ENCODE measurements at regions not wholly inside any gene's neighbourhood (a gene's known extent, or its start where the extent isn't known, plus 50 kb on each side); places are given as distances from the start of the nearest gene placed in this dataset.
"Not testable (repeated sequence)": the region's sequence is repeated elsewhere in the genome, so short reads cannot be mapped to it uniquely, and the experiment has no call there.

DNA sequence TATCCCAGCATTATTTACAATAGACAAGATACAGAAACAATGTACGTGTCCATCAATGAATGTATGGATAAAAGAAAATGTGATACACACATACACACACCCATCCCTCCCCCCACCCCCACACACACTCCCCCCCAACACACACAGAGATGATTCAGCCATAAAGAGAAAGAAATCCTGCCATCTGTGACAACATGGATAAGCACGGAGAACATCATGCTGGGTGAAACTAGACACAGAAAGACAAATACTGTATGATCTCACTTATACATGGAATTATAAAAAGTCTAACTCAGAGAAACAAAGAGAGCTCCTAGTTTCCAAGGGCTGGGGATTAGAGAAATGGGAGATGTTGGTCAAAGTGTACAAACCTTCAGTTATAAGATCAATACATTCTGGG is 104.8 kb upstream of the LY86 start:
- DNase-seq: no peak

GRCh38 chr6:6484681-6485080 is 103.8 kb upstream of the LY86 start:
- no peak for DNase-seq

GRCh38 chr6:6486595-6486994 is 101.9 kb upstream of the LY86 start:
- DNase-seq: no peak

DNA sequence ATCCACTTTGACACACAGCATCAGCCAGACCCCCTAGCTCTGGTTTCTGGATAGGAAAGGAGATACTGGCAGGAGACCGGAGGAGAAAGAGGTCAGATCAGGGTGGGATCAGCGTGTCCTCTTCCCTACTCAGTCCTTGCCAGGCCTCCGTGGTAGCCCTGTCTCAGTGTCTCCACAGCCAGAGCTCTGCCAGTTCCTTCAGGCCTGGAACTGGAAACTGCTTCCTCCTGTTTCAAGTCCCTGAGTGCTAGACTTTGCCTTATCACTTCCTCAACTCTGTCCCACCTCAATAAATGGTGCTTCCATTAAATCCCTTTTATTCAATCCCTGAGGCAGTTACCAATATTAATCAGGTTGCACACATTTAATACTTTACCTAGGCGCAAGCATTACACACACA is 96.8 kb upstream of the LY86 start:
- DNase-seq: no peak

GRCh38 chr6:6492675-6493074 is 95.8 kb upstream of the LY86 start:
- DNase-seq: no peak

- not testable (repeated sequence) for DNase-seq
These were observed 94.4 kb upstream of the LY86 start for GRCh38 chr6:6494139-6494538.

GRCh38 chr6:6494677-6495076 is 93.8 kb upstream of the LY86 start:
- DNase-seq: no peak

DNA sequence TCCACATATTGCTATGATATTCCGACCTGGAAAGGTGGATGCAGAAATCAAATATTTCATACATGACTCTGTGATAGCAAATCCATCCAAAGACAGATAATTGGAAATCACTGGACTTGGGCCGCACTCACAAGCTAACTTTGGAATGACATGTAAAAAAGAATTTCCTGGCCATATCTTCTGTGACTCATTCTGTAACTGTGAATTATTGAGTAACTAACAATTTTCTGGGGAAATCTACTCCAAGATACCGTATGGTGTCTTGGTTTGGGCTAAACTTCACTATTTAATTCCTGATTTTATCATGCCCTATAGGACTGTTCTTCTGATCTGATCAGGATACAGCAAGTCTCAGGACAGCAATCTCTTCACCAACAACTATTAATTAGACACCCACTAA is 92.7 kb upstream of the LY86 start:
- no peak for DNase-seq

DNA sequence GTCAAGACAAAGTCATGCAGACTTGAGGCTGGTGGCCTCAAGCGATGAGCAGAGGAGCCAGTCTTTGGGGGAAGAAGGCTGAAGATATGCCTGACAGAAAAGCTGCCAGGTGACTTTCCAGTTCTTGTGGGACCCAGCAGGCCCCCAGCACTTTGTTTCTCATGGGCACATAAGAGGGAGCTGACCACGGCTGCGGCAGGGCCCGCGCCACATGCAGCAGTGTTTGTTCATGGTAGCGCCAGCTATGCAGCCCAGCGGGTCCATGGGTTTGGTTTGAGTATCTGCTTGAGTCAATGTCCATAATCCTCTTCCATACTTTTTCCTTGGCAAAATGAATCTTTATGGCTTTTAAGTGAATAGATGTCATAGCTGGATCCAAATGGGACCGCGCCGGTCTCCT is 91.0 kb upstream of the LY86 start:
- DNase-seq: no peak

DNA sequence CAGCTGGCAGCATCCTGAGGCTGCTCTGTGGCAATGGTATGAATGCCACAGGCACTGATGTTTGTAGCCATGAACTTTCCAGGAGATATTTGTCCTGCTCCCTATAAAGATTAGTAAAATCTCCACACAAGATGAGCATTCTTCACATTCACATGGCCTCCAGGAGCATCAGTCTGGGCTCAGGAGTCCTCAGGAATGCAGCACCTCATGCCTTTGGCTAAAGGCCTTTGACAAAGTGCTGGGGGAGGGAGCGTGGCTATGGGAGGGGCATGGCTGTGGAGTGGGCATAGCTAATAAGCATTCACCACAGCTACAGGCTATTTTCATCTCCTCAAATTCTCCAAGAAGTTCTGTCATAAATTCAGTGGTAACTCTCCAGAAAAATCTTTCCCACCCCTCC is 90.5 kb upstream of the LY86 start:
- no peak for DNase-seq

- DNase-seq: no peak
These were observed 85.3 kb upstream of the LY86 start for GRCh38 chr6:6503191-6503590.

DNA sequence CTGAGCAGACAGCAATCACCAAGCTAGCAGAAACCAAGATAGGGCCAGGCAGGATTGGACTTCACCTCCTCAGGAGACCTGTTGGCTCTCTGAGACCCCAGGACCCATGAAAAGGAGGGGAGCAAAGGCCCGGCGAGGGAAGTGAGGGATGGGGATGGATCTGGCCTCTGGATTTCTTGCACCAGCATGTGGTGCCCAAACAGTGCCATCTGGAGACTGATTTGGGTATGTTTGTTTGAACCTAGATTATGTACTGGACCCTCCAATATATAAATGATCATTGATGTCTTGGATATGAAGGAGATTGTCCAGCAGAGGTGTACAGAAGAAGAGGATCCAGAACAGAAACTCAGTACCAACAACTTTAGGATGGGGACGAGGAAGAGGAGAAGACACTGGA is 83.4 kb upstream of the LY86 start:
- DNase-seq: no peak

DNA sequence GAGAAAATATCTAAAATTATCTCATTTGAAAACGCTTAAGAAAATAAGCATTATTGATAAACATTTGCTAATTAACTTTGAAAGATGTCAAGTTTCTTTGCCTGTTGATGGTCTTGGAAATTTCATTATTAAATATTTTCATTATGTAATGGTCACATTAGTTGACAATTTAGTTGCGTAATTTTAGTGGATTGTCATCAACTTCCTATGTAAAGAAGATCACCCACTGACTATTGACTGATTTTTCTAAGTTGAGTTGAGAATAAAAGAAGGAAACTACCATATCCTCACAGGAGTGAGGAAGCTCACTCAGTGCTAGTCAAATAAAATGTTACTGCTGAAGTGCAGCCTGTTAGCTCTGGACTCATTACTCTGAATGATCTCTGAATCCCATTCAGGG is 79.9 kb upstream of the LY86 start:
- no peak for DNase-seq

- no peak for DNase-seq
These were observed 79.2 kb upstream of the LY86 start for GRCh38 chr6:6509284-6509683.

DNA sequence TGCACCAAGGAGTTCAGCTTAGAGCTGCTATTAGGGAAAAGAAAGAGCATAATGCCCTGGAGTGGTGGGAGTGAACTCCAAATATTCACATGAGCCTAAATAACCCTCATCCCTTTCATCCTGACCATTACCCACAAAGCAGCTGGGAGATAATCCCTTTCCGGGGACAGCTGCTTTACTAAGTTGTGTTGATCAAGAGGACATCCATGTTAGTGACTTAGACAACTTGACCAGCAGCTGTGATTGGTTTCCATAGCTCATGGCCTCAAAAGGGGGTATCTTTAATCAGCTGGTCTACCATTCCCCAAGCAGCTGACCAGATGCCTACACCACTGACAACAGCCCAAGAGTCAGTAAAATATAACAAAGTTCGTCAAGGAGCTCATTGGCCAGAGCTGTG is 75.8 kb upstream of the LY86 start:
- DNase-seq: no peak

DNA sequence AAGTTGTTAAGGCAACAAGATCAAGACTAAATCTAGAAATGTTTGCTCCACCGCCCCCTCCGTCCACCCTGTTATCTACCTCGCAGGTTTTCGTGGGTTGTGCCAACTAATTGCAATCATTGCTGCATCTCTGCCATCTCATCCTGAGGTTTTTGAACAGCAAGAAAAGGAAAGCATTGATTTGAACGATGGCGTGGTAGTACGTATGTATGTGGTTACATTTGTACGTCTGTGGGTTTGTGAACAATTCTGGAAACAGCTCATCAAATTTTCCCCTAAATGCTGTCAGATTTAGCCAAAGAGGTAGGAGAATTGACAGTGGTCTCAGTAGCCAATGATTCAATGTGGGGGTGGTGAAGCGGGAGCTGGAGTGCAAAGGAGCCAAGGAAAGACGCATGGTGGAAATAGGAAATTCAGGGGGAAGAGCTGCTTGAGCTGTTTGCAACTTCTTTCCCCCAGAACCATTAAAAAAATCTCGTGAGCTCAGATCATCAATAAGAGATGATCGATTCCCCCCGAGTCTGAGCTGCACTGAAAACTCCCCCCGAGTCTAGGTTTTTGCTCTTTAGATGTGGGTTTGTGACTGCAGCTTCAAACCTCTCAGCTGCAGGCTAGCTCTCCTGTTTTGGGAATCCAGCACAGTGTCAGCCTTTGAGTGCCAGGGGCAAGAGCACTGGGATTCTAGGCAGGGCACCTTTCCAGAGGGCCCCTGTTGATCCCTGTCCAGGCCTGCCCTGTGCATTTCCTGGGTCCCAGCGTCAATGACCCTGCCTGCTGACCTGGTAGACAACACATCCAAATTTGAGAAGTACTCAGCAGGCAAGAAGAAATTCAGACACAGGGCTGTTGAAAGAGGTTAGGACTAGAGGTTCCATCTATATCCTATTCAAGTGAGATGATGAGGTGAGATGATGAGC is 72.6 kb upstream of the LY86 start:
- no peak for DNase-seq

DNA sequence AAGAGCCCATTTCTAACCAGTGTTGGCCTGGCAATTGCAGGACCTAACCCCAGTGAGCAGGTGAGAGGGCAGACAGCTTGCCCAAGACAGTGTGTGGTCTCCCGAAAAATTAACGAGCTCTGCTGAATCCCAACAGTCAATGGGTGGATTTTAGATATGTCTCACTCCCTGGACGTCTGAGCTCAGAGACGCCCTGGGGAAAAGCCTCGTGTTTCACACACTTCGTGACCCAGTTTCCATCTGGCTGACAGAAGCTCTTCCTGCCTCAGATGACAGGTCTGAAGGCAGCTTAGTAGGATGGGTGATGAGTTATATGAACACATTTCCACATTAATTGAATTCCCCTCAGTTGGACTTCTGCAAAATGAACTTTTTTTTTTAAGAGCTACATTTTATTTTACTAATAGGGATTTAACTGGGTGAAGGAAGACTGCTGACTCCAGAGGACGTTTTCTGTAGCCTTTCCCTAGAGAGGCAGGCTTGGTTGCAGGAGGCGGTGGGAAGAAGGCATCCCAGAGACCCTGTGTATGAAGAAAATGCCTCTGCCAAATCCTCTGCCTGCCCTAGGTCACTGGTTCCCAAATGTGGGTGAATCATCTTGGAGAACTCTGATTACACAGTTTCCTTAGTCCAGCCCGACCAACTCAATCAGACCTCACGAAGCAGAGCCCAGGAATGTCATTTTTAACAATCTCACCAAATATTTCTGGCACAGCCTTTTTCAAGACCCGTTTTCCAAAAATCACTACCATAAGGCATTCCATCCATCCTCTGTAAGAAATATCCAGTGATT is 71.7 kb upstream of the LY86 start:
- no peak for DNase-seq

DNA sequence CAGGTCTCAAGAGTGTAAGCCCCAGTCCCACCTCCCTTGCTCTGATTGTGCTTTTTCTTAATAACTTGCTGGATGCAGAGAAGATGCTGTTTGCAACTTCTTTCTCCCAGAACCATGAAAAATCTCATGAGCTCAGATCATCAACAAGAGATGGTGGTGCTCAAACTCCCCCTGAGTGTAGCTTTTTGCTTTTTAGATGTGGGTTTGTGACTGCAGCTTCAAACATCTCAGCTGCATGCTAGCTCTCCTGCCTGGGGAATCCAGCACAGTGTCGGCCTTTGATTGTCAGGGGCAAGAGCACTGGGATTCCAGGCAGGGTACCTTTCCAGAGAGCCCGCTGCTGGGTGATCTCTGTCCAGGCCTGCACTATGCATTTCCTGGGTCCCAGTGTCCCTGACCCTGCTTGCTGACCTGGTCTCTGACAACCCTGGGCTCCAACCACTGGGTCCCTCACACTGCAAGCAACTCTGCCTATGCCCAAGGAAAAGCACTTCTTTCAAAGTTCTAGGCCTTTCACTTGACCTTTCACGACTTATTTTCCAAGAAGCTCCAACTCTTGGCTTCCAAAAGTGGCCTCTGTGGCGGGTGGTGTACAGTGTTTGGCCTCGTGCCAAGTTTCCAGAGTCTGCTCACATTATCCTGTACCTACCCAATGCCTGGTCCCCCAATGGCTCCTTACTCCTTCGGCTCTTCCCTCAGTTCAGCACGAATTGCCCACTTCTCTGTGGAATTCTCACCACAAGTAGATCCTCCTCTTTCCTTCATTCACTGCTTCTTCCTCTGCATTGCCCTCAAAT is 69.7 kb upstream of the LY86 start:
- DNase-seq: no peak

- no peak for DNase-seq
These were observed 66.5 kb upstream of the LY86 start for GRCh38 chr6:6521961-6522482.

DNA sequence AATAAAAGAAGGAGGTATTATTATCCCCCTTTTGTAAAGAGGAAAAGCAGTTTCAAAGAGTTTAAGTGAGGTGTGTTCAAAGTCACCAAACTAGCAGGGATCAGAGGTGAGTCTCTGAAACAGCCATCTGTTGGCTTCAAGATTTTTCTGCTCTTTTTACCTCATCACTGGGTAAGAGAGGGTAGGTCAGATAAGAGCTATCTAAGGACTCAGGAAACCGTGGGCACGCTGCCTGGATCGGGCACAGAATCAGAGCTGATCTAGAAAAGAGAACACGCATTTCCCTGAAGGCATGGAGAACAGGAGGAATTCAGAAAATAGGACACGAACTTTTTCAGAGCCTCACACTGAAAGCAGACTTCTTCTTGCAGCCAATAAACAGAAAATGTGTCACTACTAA is 65.8 kb upstream of the LY86 start:
- DNase-seq: no peak

- no peak for DNase-seq
These were observed 63.6 kb upstream of the LY86 start for GRCh38 chr6:6524951-6525350.

GRCh38 chr6:6525933-6526332 is 62.6 kb upstream of the LY86 start:
- DNase-seq: no peak

DNA sequence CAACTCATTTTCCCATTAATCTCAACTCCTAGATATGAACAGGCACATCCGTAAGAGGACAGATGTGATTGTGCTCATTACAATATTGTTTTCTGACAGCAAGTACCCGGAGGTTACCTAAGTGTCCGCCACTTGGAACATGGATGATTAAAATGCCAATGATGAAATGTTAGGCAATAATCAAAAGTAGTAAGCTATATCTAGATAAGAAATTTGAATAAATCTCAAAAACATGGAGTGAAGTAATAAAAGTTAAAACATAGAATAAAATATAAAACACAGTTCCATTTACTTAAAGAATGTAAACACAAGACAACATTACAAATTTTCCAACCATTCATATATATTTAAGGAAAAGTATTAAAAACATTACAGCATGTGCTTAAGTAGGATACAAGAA is 59.2 kb upstream of the LY86 start:
- DNase-seq: no peak
